Activated CD8-positive, alpha-beta T cell treated with anti-CD3 and anti-CD28 coated beads, Interleukin-2, amount 10 ng/mL, durations not matched to agents 7 days and 5 days (primary cell): ENCODE measurements at regions not wholly inside any gene's neighbourhood (a gene's known extent, or its start where the extent isn't known, plus 50 kb on each side); places are given as distances from the start of the nearest gene placed in this dataset.
"Not testable (repeated sequence)": the region's sequence is repeated elsewhere in the genome, so short reads cannot be mapped to it uniquely, and the experiment has no call there.

ENCODE experiments used
- ATAC-seq: fragments of 150-1000 bp; cut with Tn5 transposase; one replicate; pipeline ENCODE4 v1.10.0; 2021; ENCODE audit warnings: moderate library complexity
- CTCF ChIA-PET: fragments of 350-600 bp; sonication (Branson Sonifier 250); formaldehyde crosslinking; loops from one replicate; lab custom pipeline; 2021; ENCODE audit warnings: antibody characterized with exemption; lab: Charles Lee
- POLR2A ChIA-PET: fragments of 350-600 bp; sonication (Branson Sonifier 250); formaldehyde crosslinking; loops from one replicate; lab custom pipeline; 2021; ENCODE audit warnings: antibody characterized with exemption; lab: Charles Lee
- DNase-seq: peaks from one replicate; pipeline ENCODE4 v3.0.0-alpha.2; 2020
- H3K27ac Mint-ChIP-seq: one replicate; pipeline ENCODE4 v1.8.0; 2021; ENCODE audit warnings: mild to moderate bottlenecking, mixed read lengths
- H3K27me3 Mint-ChIP-seq: one replicate; pipeline ENCODE4 v1.8.0; 2021; ENCODE audit warnings: low read depth, mixed read lengths
- H3K36me3 Mint-ChIP-seq: one replicate; pipeline ENCODE4 v1.8.0; 2021; ENCODE audit warnings: low read depth, mixed read lengths
- H3K4me1 Mint-ChIP-seq: one replicate; pipeline ENCODE4 v1.8.0; 2021; ENCODE audit warnings: low read depth, mixed read lengths
- H3K4me3 Mint-ChIP-seq: one replicate; pipeline ENCODE4 v1.8.0; 2021; ENCODE audit warnings: mild to moderate bottlenecking, mixed read lengths
- H3K9me3 Mint-ChIP-seq: one replicate; pipeline ENCODE4 v1.8.0; 2022; ENCODE audit warnings: mixed read lengths; ENCODE audit not compliant: insufficient read depth

DNA sequence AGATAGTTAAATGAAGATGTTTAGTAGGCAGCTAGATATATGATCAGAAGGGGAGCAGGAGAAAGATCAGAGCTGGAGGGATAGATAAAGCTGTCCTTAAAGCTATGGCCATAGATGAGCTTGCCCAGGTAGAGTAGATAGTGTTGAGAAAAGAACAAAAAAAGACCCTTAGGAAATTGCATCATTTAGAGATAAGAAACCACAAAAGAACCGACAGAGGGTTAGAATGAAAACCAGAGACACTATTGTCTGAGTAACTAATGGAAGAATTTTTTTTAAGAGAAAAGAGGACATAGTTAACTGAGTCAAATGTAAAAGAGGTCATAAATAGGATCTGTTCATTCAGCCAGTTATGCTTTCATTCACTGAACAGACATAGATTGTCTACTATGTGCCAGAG, 101.8 kb downstream of the TNFAIP3 start:
- H3K27me3 Mint-ChIP-seq = no peaks in the 10 kb centered on the region
- POLR2A ChIA-PET = interaction anchor here (1.2 kb wide), 1 partner anchor 98 kb away, joined by 3 read pairs; no protein-coding TSS in a partner anchor
- H3K36me3 Mint-ChIP-seq = peaks cover 10% of the 10 kb centered on the region
- ATAC-seq (peak; percentile 73), DNase-seq (no peak)
- H3K27ac Mint-ChIP-seq = peak overlapping the region; percentile 62
- CTCF ChIA-PET = interaction anchor here (0.6 to 3.0 kb wide), 9 partner anchors 8 to 264 kb away, joined by 3 to 15 read pairs (median 3); no protein-coding TSS in a partner anchor
- H3K4me1 Mint-ChIP-seq = peaks cover 48% of the 10 kb centered on the region
- H3K9me3 Mint-ChIP-seq = no peaks in the 10 kb centered on the region
- H3K4me3 Mint-ChIP-seq = peak overlapping the region; percentile 7

DNA sequence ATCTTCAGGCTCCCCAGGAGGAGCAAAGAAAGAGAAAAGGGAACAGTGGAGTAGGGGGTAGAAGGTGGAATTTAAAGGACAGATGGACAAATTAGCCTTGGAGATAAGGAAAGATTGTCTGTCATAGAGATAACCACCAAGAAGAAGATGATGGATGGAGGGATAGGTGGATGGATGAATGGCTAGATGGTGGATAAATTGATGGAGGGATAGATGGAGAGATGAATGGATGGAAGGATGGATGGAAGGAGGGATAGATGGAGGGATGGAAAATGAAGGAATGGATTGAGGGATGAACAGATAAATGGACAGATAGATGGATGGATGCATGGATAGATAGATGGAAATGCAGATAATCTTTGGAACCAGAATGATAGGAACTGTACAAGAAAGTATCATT, 102.8 kb downstream of the TNFAIP3 start:
- Mint-ChIP-seq H3K27me3 (no peaks in the 10 kb centered on the region), H3K27ac (peak overlapping the region; percentile 31), H3K36me3 (peaks cover 10% of the 10 kb centered on the region), H3K9me3 (no peaks in the 10 kb centered on the region), H3K4me3 (no peak overlapping the region), H3K4me1 (peaks cover 58% of the 10 kb centered on the region)
- CTCF ChIA-PET = interaction anchor here (0.7 to 3.0 kb wide), 3 partner anchors 20 to 265 kb away, joined by 4 to 15 read pairs (median 13); no protein-coding TSS in a partner anchor
- DNase-seq = no peak
- ATAC-seq = no peak
- POLR2A ChIA-PET = no interaction called here

DNA sequence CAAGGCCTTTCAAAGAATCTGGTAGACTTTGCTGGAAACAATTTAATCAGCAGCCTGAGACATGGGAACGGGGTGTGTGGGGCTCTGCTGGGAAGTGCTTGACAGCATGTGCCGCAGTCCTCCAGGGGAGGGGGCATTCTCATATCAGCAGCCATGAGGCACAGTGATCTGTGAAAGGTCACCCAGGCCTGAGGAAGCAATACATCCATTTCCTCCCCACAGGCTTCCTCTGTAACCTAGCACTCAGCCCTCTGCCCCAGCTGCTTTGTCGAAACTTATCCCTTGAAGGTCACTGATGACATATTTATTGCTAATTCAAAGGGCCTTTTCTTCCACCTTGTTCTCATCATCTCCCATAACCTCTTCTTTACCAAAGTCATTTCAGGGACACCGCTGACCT, 103.3 kb downstream of the TNFAIP3 start:
- Mint-ChIP-seq H3K4me3 (no peak overlapping the region), H3K36me3 (peaks cover 10% of the 10 kb centered on the region), H3K9me3 (no peaks in the 10 kb centered on the region), H3K27ac (peak overlapping the region; percentile 31), H3K27me3 (no peaks in the 10 kb centered on the region), H3K4me1 (peaks cover 63% of the 10 kb centered on the region)
- ChIA-PET CTCF (interaction anchor here (0.7 to 2.3 kb wide), 4 partner anchors 20 to 266 kb away, joined by 4 to 8 read pairs (median 6); no protein-coding TSS in a partner anchor), POLR2A (no interaction called here)
- no peak for ATAC-seq
- no peak for DNase-seq

DNA sequence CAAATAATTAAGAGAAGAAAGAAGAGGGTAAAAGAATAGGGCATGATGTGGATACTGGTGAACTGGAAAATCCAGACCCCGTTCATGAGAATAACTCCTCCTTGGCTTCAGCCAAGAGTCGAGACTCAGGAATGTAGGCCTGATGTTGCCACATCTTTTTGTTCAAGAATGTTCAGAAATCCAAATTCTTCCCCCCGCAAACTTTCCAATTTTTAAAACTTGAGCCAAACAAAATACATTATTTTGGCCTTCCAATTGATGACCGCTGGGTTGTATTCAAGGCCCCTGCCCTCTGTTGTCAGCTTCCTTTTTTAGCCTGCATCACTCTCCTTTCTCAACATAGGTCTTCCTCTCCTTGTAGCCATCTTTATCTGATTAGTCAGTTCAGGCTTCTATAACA, 106.1 kb downstream of the TNFAIP3 start:
- H3K4me3 Mint-ChIP-seq = no peak overlapping the region
- ChIA-PET POLR2A (interaction anchor here (1.3 kb wide), 1 partner anchor 106 kb away, joined by 3 read pairs; the partner anchor contains the start of gene TNFAIP3), CTCF (interaction anchor here (1.7 kb wide), 1 partner anchor 103 kb away, joined by 3 read pairs; no protein-coding TSS in a partner anchor)
- DNase-seq (no peak), ATAC-seq (no peak)
- peaks cover 5% of the 10 kb centered on the region for H3K36me3 Mint-ChIP-seq
- H3K4me1 Mint-ChIP-seq = peaks cover 69% of the 10 kb centered on the region
- H3K9me3 Mint-ChIP-seq = no peaks in the 10 kb centered on the region
- H3K27ac Mint-ChIP-seq = no peak overlapping the region
- no peaks in the 10 kb centered on the region for H3K27me3 Mint-ChIP-seq

DNA sequence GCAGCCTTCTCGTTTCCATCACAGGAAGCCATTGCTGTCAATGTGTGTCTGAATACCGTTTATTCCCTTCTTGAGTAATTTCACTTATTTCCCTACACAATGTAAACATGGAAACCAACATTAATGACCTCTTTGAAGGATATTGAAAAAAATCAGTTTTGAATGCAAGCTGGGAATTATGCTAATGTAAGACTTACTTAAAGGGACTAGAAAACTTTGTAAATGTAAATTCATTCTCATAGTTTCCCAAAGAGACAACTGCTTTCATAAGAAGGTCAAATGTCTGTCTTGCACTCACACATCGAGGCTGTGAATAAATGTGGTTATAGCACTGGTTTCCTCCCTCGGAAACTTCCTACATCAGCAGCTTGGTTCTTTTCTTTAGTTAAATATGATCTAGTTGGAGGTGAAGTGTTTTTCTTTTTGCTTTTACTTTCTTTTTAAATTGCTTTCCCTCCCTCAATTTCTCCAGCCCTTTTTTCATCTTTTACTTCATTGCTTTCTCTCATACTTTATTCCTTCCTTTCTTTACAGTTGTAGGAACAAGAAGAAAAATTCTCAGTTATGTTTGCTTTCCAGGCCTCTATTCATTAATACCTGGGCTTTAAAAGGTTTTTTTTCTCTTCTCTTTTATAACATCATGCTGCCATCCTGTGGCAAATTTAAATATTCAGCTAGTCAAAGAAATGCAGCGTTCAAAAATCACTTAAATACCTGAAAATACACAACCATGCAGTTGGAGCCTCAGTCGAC, 108.3 kb downstream of the TNFAIP3 start:
- no peaks in the 10 kb centered on the region for H3K9me3 Mint-ChIP-seq
- no peaks in the 10 kb centered on the region for H3K27me3 Mint-ChIP-seq
- peak overlapping the region; percentile 92 for H3K27ac Mint-ChIP-seq
- H3K4me1 Mint-ChIP-seq = peaks cover 51% of the 10 kb centered on the region
- peak overlapping the region; percentile 76 for H3K4me3 Mint-ChIP-seq
- no peaks in the 10 kb centered on the region for H3K36me3 Mint-ChIP-seq
- ATAC-seq = peak; percentile 86
- ChIA-PET POLR2A (interaction anchor here (0.9 to 2.0 kb wide), 4 partner anchors 101 to 267 kb away, joined by 3 to 10 read pairs (median 6); no protein-coding TSS in a partner anchor), CTCF (interaction anchor here (0.7 to 9.1 kb wide), 48 partner anchors 9 to 937 kb away, joined by 3 to 191 read pairs (median 4); partner anchors contain the start of gene TNFAIP3)
- peak; percentile 59 for DNase-seq

DNA sequence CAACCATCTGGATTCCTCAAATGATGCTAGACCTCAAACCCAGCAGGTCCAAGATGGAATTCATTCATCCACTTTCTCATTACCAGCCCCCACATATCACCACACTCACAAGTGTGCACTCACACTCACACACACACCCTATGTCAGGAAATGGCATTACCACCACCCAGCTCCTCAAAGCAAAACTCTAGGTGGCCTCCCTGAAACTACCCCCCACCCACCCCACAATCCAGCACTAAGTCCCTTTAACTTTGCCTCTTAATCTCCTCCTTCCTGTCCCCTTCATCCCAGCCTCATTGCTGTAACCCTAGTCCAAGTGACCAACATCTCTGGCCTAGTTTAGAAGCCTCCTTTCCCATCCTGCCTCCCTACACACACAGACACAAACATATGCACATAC, 109.4 kb downstream of the TNFAIP3 start:
- Mint-ChIP-seq H3K4me1 (peaks cover 43% of the 10 kb centered on the region), H3K9me3 (no peaks in the 10 kb centered on the region), H3K27ac (peak overlapping the region; percentile 33), H3K27me3 (no peaks in the 10 kb centered on the region), H3K4me3 (no peak overlapping the region), H3K36me3 (no peaks in the 10 kb centered on the region)
- DNase-seq (no peak), ATAC-seq (no peak)
- POLR2A ChIA-PET = interaction anchor here (1.6 to 2.0 kb wide), 2 partner anchors 102 to 106 kb away, joined by 4 to 10 read pairs; no protein-coding TSS in a partner anchor
- CTCF ChIA-PET = interaction anchor here (0.7 to 9.1 kb wide), 22 partner anchors 10 to 314 kb away, joined by 3 to 191 read pairs (median 10); partner anchors contain the start of gene TNFAIP3

DNA sequence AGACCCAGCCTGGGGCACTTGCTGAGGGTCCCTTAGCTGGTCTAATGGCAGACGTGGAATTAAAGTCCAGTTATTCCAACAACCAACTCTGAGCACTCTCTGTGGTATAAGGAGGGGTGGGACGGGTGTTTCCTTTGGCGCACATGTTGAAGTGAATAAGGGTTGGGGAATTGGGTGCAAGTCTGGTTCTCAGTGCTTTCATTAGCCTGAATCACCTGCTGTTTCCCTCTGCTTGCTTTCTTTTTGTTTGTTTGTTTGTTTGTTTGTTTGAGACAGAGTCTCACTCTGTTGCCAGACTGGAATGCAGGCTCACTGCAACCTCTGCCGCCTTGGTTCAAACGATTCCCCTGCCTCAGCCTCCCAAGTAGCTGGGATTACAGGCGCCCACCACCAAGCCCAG, 110.1 kb downstream of the TNFAIP3 start:
- Mint-ChIP-seq H3K27ac (no peak overlapping the region), H3K9me3 (no peaks in the 10 kb centered on the region), H3K4me1 (peaks cover 37% of the 10 kb centered on the region), H3K27me3 (no peaks in the 10 kb centered on the region), H3K4me3 (no peak overlapping the region), H3K36me3 (no peaks in the 10 kb centered on the region)
- DNase-seq = no peak
- CTCF ChIA-PET = interaction anchor here (1.6 to 9.1 kb wide), 6 partner anchors 28 to 272 kb away, joined by 3 to 191 read pairs (median 44); partner anchors contain the start of gene TNFAIP3
- POLR2A ChIA-PET = no interaction called here
- no peak for ATAC-seq

DNA sequence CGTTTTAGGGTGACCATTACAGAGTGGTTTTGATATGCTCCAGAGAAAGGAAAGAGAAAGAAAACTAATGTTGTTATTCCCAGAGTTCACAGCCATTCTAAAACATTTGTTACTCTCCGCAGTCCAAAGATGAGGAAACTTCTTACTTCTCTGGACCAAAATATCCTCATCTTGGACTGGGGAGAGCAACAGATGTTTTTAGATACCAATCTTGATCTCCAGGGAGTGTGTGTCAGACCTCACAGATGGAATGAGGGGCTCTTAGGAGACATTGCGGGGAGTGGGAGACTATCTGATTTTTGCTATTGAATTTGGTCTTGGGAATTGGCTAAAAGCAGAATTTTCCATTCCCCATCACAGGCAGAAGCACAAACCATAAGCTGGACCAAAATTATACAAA, 110.8 kb downstream of the TNFAIP3 start:
- Mint-ChIP-seq H3K4me1 (peaks cover 40% of the 10 kb centered on the region), H3K9me3 (no peaks in the 10 kb centered on the region), H3K36me3 (no peaks in the 10 kb centered on the region), H3K4me3 (no peak overlapping the region), H3K27me3 (no peaks in the 10 kb centered on the region), H3K27ac (no peak overlapping the region)
- CTCF ChIA-PET = interaction anchor here (1.8 to 9.1 kb wide), 3 partner anchors 30 to 178 kb away, joined by 7 to 191 read pairs (median 68); partner anchors contain the start of gene TNFAIP3
- DNase-seq (no peak), ATAC-seq (no peak)
- POLR2A ChIA-PET = no interaction called here

DNA sequence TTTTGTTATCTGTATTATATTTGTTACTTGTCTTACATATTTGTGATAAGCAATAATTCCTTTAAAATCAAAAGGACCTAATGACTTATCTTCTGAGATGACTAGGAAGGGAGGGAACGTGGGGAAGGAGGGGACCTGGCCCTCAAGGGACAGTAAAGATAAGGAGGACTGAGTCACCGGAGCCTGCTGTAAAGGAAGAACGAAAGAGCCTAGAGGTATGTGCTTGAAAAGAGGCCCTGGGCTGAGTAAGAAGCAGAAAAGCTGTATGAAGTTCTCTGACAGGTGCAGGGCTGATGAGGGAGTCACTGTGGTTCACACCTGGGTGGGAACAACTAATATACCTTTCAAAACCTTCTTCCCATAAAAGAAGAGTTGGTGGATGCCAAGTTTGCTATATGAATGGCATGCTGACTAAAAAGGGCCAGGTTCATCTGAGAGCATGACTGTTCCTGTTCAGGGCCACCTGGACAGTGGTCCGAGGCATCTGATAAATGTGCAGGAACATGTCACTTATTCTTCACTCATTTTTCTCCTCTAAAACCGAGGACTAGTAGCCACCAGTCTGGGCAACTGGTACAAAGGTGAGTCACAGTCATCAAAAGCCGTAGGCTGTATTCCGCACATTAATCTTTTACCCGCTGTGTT, 111.3 kb downstream of the TNFAIP3 start:
- CTCF ChIA-PET = interaction anchor here (1.8 to 9.1 kb wide), 3 partner anchors 31 to 178 kb away, joined by 7 to 191 read pairs (median 68); partner anchors contain the start of gene TNFAIP3
- H3K36me3 Mint-ChIP-seq = no peaks in the 10 kb centered on the region
- no peaks in the 10 kb centered on the region for H3K9me3 Mint-ChIP-seq
- peaks cover 40% of the 10 kb centered on the region for H3K4me1 Mint-ChIP-seq
- DNase-seq (no peak), ATAC-seq (no peak)
- H3K27me3 Mint-ChIP-seq = no peaks in the 10 kb centered on the region
- POLR2A ChIA-PET = no interaction called here
- H3K27ac Mint-ChIP-seq = no peak overlapping the region
- H3K4me3 Mint-ChIP-seq = no peak overlapping the region

DNA sequence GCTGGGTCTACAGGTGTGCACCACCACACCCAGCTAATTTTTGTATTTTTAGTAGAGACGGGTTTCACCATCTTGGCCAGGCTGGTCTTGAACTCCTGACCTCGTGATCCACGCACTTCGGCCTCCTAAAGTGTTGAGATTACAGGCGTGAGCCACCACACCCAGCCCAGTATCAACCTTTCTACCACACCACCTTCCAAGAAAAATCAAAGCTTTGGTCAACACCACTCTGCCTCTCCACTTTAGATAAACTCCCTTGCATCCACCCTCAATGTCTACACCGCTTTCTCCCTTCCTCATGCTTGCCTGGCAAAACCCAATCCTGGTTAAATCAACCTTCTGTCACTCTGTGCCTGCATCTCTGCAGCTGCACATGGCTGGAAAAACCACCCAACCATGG, 112.2 kb downstream of the TNFAIP3 start:
- H3K4me1 Mint-ChIP-seq = peaks cover 35% of the 10 kb centered on the region
- ATAC-seq, H3K27me3 Mint-ChIP-seq, H3K36me3 Mint-ChIP-seq, H3K4me3 Mint-ChIP-seq, H3K27ac Mint-ChIP-seq, DNase-seq, H3K9me3 Mint-ChIP-seq: not testable (repeated sequence)
- POLR2A ChIA-PET = interaction anchor here (1.8 kb wide), 1 partner anchor 112 kb away, joined by 7 read pairs; the partner anchor contains the start of gene TNFAIP3
- CTCF ChIA-PET = interaction anchor here (1.1 to 9.1 kb wide), 6 partner anchors 22 to 179 kb away, joined by 4 to 191 read pairs (median 8); partner anchors contain the start of gene TNFAIP3

DNA sequence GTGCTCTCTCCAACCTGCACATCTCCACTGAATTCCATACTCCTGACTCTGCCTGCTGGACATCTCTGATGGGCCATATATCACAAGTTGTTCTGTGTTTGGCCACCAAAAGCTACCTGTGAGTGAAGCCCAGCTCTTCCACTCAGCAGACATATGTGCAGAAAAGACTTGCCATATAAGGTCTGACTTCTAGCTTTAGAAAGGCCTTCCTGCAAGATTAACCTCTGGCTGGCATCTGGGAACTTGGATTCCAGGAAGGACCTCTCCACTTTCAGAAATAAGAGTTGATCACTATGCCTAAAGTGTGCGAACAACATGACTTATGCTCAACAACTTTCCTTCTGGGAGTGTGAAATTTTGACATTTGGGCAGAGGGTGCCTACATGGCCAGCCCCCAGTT, 113.7 kb downstream of the TNFAIP3 start:
- H3K27me3 Mint-ChIP-seq = no peaks in the 10 kb centered on the region
- no peaks in the 10 kb centered on the region for H3K9me3 Mint-ChIP-seq
- no peak for ATAC-seq
- POLR2A ChIA-PET = interaction anchor here (0.6 to 1.8 kb wide), 3 partner anchors 23 to 113 kb away, joined by 3 to 7 read pairs (median 5); partner anchors contain the start of gene TNFAIP3
- H3K27ac Mint-ChIP-seq = no peak overlapping the region
- H3K36me3 Mint-ChIP-seq = no peaks in the 10 kb centered on the region
- no peak overlapping the region for H3K4me3 Mint-ChIP-seq
- H3K4me1 Mint-ChIP-seq = peaks cover 20% of the 10 kb centered on the region
- DNase-seq = no peak
- CTCF ChIA-PET = interaction anchor here (0.9 to 9.1 kb wide), 10 partner anchors 9 to 272 kb away, joined by 3 to 191 read pairs (median 6); partner anchors contain the start of gene TNFAIP3
